DLD1 (cell line): ENCODE measurements at regions not wholly inside any gene's neighbourhood (a gene's known extent, or its start where the extent isn't known, plus 50 kb on each side); places are given as distances from the start of the nearest gene placed in this dataset.

Experiments
- in situ Hi-C: cut with HindIII; loops from 2 replicates; pipeline ENCODE4 v1.10.0; 2017; ENCODE audit warnings: low sequenced_read_pairs

DNA sequence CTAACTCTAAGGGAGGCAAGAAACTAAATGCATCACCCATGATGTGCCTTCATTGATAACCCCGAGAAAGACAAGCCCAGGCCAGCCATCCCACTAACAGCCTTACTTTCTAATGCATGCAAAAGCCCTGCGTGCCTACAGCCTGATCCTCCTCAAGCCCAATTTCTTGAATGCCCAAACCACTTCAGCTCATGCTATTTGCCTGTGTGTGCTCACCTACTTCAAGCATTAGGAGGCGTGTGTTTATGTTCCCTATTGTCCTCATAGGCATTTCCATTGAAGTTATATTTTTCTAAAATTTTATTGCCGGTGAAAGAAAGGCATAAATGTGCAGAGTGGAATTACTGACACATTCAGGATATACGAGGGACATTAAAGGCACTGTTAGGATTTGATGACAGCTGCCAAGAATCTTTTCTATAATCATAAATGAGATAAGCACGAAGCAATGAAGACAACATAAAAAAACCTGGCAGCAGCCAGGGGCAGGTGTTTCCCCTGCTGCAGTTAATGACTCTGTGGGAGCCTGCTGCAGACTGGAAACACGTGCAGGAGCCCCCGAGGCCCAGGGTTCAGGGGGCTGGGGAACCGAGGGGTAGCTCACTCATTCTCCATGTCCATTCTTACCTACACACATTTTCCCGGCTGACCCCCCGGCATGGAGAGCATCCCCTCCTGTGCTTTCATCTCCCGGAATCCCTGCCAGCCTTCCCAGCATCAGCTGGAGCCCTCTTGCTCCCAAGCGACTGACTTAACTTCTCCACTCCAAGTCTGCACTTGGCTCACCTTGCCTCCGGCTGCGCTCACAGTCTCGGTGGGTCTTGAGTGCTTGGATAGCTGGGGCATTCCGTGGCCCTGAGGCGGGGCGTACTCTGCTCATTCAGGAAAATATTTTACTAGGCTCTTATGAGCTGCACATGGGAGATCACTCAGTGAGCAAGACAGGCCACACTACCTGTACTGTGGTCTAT lies 292.3 kb upstream of the SIX2 start:
- in situ Hi-C loops: no loop called here

DNA sequence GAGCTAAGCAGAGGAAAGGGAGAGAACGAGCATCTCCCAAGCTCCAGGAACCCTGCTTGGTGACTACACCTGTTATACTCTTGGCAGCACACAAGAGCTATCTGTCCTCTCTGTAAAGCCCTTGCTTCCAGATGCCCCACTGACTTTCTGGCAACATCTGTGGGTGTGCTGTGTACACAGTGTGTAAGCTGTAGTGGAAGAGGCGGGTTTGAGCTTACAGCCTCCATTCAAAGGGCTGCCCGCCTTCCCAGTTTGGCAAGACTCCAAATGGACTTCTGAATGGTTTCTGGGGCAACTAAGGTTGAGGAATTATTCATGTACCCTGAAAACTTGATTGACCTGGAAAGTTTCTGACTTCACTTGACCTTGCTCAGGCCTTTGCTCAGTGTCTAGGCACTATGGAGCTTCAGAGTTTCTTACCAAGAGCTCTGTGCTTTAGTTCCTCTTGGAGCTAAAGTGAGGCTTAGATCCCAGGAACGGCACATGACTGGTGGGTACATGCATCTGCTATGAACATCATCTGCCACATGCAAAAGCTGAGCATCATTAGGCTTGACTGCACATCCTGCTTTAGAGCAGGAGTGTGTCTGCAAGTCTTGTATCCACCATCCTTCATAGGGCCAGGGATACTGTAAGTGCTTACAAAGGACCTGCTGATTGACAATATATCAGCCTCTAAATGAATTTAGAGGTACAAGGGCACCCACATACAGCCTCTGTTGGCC lies 290.9 kb upstream of the SIX2 start:
- in situ Hi-C loops: no loop called here

DNA sequence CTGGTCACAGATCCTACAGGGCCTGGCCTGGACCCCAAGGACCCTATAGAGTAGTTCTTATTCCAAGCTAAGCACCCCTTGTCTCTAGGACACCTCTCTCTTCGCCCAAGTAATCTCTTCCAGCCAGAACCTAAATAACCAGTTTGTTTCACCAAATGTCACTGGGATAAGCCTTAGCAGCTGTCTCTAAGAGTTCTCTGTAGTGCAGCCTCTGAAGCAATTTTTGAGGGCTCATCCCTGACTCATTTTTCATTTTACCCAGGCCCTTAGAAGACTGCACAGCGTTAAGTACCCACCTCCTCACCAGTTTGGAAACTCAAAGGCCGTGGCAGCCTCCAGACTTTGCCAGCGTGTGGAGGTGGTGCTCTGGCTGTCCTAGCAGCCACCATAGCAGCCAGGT lies 290.1 kb upstream of the SIX2 start:
- in situ Hi-C loops: no loop called here

DNA sequence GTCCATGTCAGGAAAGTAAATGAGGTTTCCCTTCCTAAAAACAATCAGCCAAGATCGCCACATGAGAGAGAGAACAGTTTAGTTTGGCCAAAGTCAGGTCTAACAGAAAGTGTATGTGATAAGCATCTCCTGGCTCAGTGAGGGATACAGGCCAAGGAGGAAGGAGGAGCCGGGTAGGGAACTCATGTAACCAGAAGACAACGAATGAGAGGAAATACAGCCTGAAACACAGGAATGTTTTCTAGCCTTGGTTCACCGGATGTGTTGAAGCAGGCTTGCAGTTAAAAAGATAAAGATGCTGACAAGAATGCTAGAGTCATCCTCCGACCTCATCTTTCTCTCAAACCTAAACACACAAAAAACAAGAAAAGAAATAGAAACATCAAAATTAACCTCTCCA lies 283.9 kb upstream of the SIX2 start:
- in situ Hi-C loops: no loop called here

DNA sequence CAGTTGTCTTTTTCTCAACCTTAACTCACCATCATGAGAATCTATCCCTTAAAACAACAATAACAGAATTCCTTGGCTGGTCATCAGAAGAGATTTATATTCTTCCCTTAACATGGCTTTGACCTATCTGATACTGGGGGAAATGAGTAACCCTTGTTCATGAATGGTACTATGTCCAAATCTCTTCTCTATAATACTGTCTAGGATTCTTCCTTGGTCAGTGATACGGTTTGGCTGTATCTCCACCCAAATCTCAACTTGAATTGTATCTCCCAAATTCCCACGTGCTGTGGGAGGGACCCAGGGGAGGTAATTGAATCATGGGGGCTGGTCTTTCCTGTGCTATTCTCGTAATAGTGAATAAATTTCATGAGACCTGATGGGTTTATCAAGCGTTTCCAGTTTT lies 282.0 kb upstream of the SIX2 start:
- in situ Hi-C loops: no loop called here

DNA sequence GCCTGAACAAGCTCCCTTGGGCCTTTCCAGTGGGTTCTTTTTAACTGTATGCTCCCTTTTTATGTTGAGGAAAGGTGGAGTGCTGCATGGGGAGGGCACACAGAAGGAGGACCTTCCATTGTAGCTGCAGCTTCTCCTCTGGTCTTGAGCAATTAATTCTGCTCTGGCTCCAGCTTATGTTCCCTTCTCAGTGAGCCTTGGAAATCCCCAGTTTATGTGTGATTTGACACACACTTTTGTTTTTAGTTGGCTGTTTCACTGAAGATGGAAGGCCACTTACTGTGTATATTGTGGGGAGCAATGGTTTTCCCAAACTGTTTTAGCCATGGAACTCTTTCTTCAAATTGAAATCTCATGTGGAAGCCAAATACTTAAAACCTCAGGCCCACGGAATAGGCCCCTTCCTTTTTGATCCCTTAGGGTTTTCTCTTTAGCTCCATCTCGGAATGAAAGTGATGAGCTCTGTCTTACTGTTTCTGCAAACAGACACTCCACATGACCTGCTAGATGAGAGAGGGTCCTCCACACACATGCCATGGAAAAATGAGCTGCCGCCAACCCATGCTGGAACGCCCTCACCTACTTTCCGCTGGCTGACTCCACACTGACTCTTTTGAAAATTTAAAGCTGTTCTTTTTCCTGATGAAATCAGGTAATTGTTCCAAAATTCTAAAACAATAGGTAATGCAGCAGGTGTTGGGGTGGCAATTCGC lies 280.9 kb upstream of the SIX2 start:
- in situ Hi-C loops: no loop called here

DNA sequence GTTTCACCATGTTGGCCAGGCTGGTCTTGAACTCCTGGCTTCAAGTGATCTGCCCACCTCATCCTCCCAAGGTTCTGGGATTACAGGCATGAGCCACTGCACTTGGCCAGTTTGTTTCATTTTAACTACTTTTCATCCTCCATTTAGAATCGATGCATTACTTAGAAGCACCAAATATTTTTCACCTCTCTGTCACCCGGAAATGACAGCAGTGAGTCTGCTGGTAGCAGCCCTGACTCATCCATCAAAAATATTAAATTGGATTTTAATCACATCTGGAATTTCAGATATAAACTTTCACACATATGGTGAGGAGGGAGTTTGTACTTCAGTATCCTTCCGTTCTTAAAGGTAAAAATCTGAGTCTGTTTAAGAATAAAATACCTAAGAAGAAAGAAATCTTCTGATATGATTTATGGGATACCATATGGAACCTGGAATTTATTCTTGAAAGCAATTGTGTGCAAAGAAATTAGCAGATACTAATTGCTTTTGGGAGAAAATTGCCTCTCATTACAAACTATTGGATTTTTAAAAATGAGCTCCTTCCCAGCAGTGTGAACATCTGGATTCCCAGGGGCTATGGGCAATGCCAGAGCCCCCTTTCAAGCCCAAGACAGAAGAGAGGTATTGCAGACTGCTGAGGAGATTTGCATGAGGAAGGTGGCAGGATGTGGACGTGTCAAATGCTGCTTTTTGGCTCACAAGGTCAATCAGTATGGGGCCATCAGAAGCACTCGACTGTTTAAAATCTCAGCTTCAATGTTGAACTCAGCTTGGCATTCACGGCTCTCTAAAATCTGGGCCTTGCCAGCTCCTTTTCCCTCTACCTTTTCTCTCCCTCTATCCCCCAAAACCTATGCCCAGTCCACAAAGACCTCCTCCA lies 279.5 kb upstream of the SIX2 start:
- in situ Hi-C loops: no loop called here

DNA sequence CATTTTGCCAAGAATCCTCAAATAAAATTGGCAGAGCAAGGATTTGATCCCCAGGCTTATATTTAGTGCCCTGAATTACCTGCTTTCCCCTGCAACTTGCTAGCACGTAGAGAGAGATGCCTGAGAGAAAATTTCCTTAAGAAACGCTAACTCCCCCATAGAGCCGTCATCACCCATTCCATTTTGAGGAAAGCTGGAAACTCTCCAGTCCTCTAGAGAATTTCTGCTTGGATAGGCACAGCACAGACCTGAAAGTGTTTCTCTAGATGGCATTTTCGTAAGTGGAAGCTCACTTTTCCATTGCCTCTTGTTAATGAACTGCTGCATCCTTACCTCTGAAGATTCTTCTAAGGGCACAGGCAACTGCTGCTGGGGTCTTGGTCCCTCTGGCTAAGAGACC lies 277.8 kb upstream of the SIX2 start:
- in situ Hi-C loops: no loop called here

DNA sequence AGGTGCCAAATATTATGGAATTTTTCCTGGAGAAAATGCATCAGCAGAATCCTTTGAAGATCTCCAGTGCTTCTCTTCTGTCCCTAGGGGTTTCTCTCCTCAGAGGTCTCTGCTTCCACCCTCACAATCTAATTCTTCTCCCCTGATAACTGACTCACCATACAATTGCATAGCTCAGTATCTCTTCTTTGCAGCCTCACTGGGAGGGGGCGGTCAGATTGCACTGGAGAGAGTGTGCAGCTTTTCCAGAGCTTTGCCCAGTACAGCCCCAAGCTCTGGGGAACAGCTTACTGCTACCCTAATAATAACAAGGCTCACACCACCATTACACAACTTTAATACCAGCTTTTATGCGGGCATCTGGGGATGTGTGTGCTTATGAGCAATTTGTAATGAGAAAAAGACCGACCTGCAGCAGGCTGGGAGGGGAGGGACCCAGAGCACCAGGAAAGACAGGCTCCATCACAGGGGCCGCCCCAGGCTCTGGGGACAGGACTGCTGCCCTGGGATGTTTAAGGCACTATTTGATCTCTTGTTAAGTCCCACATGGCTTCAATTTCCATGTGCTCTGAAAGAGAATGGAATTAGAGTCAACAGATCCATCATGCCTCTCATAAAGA lies 276.6 kb upstream of the SIX2 start:
- in situ Hi-C loops: no loop called here

DNA sequence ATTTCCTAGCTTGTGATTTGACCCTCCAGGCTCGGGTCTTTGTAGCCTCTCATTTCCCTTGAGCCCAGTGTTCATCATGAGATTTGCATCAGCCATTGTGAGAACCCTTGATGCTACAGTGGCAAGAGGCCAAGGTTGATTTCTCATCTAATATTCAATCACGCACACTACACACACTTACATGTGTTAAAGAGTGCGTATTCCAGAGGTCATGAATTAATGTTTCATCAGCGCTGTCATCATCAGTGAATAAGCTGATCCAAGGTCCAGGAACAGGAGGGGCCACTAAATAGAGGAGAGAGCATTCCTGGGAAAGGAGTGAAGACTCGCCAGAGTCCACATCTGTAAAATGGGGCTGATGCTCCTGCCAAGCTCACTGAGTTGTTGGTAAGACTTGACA lies 276.1 kb upstream of the SIX2 start:
- in situ Hi-C loops: no loop called here

DNA sequence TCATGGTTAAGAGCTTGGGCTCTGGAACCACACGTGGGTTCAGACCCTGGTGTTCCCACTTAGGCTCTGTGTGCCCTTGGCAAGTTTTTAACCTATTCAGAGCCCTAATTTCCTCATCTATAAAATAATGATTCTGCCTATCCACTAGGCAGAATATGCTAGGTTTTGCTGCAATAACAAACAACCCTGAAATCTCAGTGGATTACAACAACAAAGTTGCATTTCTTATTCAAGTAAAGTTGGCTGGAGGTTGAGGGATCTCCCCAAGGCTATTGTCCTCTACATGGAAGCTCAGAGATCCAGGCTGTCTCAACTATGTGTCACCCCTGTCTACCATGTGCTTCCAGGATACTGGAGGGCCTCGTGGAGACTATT lies 275.4 kb upstream of the SIX2 start:
- in situ Hi-C loops: no loop called here

DNA sequence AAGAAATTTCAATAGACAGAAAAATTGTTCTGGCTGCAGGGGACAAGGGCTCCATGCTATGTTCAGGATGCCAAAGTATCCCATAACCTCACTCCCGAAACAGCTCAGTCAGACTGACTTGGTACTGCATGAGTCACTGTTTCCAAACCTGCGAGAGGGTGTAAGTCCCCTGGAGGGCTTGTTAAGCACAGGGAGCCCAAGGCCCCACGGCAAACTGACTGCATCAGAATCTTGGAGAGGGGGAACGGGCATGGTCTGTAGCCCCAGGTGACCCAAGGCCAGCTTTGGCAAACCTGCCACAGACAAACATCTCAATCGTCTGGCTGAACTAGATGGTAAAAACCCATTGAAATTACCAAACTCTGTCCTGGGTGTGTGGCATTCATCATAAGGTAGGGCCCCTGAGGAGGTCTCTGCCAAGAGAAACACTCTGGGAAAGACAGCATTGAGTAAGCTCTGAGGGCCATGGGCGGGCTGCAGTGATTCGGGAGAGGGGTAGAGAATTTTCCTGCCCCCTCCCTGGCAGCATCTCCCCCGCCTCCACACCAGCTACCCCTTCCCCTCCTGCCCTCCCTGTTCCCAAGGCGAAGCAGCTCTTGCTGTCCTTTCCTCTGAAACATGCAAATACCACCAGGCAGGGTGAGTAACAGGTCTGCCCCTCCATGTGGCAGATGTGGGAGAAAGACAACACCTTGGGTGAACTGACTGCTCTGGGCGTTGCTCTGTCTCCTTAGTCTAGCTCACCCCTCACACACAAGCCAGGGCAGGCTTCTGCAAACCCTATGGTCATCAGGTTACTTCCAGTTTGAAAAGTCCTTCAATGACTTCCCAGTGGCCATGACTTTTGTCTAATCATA lies 274.7 kb upstream of the SIX2 start:
- in situ Hi-C loops: no loop called here

DNA sequence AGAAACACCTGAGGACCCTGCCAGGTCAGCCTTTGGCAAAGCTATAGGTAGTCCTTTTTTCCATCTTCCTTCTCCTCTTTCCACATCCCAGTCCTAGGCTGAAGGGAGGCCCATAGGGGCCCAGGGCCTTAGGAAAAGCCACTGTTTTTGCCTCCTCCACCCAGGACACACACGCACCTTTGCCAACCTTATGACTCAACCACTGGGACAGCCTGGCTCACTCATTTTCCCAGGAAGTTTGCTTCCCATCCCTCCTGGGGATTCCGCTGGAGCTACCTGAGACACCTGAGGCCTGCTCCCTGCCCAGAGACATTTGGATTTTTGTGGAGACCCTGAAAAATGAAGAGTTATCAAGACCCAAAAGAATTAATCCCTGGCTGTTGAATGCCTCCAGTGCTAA lies 273.4 kb upstream of the SIX2 start:
- in situ Hi-C loops: no loop called here

DNA sequence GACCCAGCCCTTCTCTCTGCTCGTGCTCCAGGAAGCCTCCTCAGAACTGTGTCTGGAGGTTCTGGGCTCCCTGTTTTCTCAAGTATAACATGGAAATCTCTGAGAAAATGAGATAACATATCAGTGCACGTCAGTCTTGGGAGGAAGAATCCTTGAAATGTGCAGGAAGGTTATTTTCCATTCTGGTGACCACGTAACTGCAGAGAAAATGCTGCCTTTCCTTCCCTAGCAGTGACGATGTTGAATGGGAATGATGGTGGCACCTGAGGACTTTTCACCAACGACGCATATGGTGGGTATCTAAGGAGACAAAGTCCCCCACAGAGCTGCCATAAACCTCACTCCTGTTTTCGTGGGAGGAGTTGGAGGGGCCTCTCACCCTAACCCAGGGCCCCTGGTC lies 272.1 kb upstream of the SIX2 start:
- in situ Hi-C loops: no loop called here

DNA sequence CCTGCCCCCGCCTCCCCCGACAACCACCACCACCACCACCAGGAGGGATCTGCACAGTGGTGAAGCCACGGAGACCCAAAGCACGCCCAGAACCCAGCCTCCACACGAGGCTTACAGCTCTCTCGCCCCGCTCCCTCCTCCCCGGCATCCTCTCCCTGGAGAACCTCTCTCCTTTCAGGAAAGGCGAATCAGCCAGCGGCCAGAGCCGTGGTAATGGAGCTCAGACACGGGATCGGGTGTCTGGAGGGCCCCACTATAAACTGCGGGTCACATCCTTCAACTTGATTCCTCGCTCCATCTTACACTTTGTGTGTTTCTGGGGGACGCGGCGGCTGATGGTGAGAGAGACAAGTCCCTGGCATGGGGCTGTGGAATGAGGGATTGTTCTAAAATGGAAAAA lies 271.5 kb upstream of the SIX2 start:
- in situ Hi-C loops: no loop called here

DNA sequence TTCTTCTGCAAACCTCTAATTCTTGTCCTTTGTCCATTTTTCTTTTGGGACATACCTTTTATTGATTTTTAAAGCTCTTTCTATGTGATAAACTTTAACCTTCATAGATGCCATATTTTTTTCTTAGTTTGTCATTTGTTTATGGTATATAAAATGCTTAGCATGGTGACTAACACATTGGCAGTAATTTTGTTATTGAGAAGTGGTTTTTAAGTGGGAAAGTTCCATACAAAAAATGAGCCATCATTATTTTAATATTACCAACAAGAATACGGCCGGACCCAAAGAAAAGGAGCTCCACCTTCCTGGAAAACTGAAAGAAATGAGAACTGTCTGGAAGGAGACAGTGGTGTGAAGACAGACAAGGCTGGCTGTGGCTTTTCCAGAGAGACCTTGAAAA lies 270.1 kb upstream of the SIX2 start:
- in situ Hi-C loops: no loop called here

DNA sequence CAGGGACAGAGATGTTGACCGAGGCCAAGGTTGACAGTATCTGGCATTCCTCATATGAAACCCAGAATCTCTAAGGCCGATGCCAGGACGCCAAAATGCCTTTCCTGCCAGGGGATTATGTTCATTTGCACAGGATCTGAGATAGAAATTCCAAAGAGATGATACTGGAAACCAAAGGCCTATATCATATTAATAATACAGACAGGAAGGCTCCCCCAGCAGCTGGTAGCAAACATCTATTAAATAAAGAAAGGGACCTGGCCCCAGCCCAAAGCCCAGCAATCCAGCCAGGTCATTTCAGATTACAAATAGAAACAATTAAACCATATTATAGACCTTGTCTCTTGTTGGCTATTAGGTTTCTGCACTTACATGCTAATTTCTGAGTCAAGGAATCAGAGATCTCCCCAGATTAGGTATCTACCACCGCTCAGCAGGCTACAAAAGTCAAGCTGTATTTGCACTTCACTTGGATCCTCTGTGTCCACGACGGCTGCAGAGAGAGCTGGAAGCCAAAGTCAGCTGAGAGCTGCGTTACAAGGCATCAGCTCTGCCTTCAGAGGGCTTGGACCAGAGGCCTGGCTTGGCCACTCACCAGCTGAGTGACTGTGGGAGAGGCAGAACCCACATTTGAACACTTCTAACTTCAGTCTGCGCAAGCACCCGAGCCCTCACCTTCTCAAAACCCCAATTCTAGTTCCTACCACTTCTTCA lies 269.3 kb upstream of the SIX2 start:
- in situ Hi-C loops: no loop called here

DNA sequence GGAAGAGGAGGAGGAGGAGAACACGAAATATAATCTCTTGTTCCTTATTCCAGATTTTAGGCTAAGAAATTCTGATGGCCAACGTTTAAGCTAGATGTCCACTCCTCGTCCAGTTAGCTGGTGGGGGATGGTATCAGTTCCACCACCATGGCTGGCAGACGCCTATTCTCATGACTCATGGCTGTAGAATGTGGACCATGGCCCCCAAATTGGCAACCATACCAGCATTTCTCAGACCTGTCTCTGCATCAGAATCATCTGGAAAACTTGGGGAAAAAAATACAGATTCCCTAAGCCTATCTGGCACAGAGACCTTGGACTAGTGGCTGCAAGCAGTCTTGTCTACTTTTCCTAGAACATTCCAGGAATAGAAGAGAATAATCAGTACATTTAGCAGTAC lies 267.7 kb upstream of the SIX2 start:
- in situ Hi-C loops: no loop called here

DNA sequence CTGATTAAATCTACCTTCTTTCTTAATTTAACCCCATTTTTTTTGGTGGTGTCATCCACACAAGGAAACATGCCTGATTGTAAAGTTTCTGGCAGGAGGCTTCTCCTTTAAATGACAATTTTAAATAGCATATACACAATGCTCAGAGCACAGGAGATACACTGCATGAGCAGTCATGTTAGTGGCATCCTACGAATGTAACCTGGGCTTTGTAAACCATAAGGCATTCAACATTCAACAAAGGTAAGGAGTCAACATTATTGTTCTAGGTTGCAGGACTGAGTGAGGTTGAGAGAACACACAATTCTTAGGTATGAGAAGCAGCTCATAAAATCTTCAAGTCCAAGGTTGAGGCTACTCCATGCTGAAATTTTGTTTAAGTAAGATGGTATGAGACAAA lies 266.6 kb upstream of the SIX2 start:
- in situ Hi-C loops: no loop called here
